B cell (primary cell): ENCODE measurements at regions not wholly inside any gene's neighbourhood (a gene's known extent, or its start where the extent isn't known, plus 50 kb on each side); places are given as distances from the start of the nearest gene placed in this dataset.
"Not testable (repeated sequence)": the region's sequence is repeated elsewhere in the genome, so short reads cannot be mapped to it uniquely, and the experiment has no call there.

Source experiments
- ATAC-seq: fragments of 200-7000 bp; cut with Tn5 transposase; one replicate; pipeline ENCODE4 v1.10.0; 2021; ENCODE audit warnings: low read depth, mild to moderate bottlenecking, moderate number of reproducible peaks, moderate library complexity
- CTCF ChIA-PET: fragments of 350-600 bp; sonication (Branson Sonifier 250); formaldehyde crosslinking; loops from one replicate; lab custom pipeline; 2021; ENCODE audit warnings: antibody characterized with exemption, inconsistent platforms; lab: Charles Lee
- POLR2A ChIA-PET: fragments of 350-600 bp; sonication (Branson Sonifier 250); formaldehyde crosslinking; loops from one replicate; lab custom pipeline; 2021; ENCODE audit warnings: antibody characterized with exemption; lab: Charles Lee
- DNase-seq: peaks from one replicate; pipeline ENCODE4 v3.0.0; 2013
- H2AFZ ChIP-seq: 2 replicates; pipeline ENCODE4 v1.6.1; 2012; ENCODE audit warnings: mild to moderate bottlenecking, low read depth, low read length; ENCODE audit not compliant: insufficient read depth, poor library complexity, severe bottlenecking
- H3K27ac ChIP-seq, 2 donors: 1 replicate in 1 of 2; 2 replicates in 1 of 2; pipeline ENCODE4 v1.5.1; 2012 to 2013; ENCODE audit warnings: low read length in 2 of 2, mild to moderate bottlenecking in 2 of 2, moderate library complexity in 1 of 2
- H3K27me3 ChIP-seq, 4 experiments: fragments of 200-600 bp in 1 of 4; sonication (generic) in 1 of 4; replicated peaks in 1 of 4; 1 replicate in 2 of 4; 2 replicates in 2 of 4; pipeline versions ENCODE4 v1.6.1 to v1.7.0; 2013 to 2016; ENCODE audit warnings: low read length in 3 of 4, mild to moderate bottlenecking in 2 of 4, mixed read lengths in 1 of 4, moderate library complexity in 1 of 4; ENCODE audit not compliant: insufficient read depth in 4 of 4, control insufficient read depth in 3 of 4; ENCODE audit errors: control extremely low read depth in 1 of 4
- H3K36me3 ChIP-seq, 2 experiments: replicated peaks in 1 of 2; 1 replicate in 1 of 2; 2 replicates in 1 of 2; pipeline versions ENCODE4 v1.6.1 to v1.7.1; 2013; ENCODE audit warnings: low read length in 1 of 2; ENCODE audit not compliant: insufficient read depth in 2 of 2, control insufficient read depth in 1 of 2; ENCODE audit errors: control extremely low read depth in 1 of 2, extremely low read depth in 1 of 2
- H3K4me1 ChIP-seq, 2 donors: fragments of 200-600 bp in 1 of 2; sonication (generic) in 1 of 2; 1 replicate in 1 of 2; 2 replicates in 1 of 2; pipeline versions ENCODE4 v1.5.1 to v1.6.1; 2013 to 2017; ENCODE audit warnings: low read length in 2 of 2; ENCODE audit not compliant: control insufficient read depth in 2 of 2, insufficient read depth in 2 of 2
- H3K4me2 ChIP-seq: replicated peaks from 2 replicates; pipeline ENCODE3; 2012; ENCODE audit warnings: mild to moderate bottlenecking, low read depth, low read length; ENCODE audit not compliant: poor library complexity, severe bottlenecking
- H3K4me3 ChIP-seq, 5 experiments: fragments of 200-600 bp in 1 of 5; sonication (generic) in 1 of 5; 1 replicate in 3 of 5; 2 replicates in 2 of 5; pipeline versions ENCODE4 v1.5.1 to v1.7.0; 2011 to 2016; ENCODE audit warnings: low read length in 4 of 5, mild to moderate bottlenecking in 4 of 5, low read depth in 2 of 5, control low read depth in 1 of 5, moderate library complexity in 1 of 5; ENCODE audit not compliant: insufficient read depth in 1 of 5; ENCODE audit errors: control extremely low read depth in 1 of 5, extremely low read depth in 1 of 5
- H3K79me2 ChIP-seq: fragments of 200-600 bp; sonication (generic); one replicate; pipeline ENCODE4 v1.6.0; 2016; ENCODE audit warnings: low read length; ENCODE audit not compliant: control insufficient read depth, insufficient read depth
- H3K9ac ChIP-seq: fragments of 200-600 bp; sonication (generic); 2 replicates; pipeline ENCODE4 v1.6.1; 2017; ENCODE audit warnings: mild to moderate bottlenecking, low read length, moderate library complexity
- H3K9me3 ChIP-seq, 3 donors: one replicate each; pipeline versions ENCODE4 v1.6.1 to v1.7.1; 2013; ENCODE audit warnings: low read length in 2 of 3; ENCODE audit not compliant: control insufficient read depth in 2 of 3, insufficient read depth in 1 of 3; ENCODE audit errors: control extremely low read depth in 1 of 3
- H4K20me1 ChIP-seq: 2 replicates; pipeline ENCODE4 v1.6.0; 2012; ENCODE audit warnings: mild to moderate bottlenecking, low read length; ENCODE audit not compliant: insufficient read depth, control insufficient read depth, poor library complexity, severe bottlenecking
- H3K27ac Mint-ChIP-seq: one replicate; pipeline ENCODE4 v1.8.0; 2021; ENCODE audit warnings: mixed read lengths
- H3K27me3 Mint-ChIP-seq: one replicate; pipeline ENCODE4 v1.8.0; 2021; ENCODE audit warnings: mixed read lengths
- H3K4me1 Mint-ChIP-seq: one replicate; pipeline ENCODE4 v1.8.0; 2021; ENCODE audit warnings: mixed read lengths
- H3K4me3 Mint-ChIP-seq: one replicate; pipeline ENCODE4 v1.8.0; 2021; ENCODE audit warnings: mixed read lengths
- H3K9me3 Mint-ChIP-seq: one replicate; pipeline ENCODE4 v1.8.0; 2022; ENCODE audit warnings: mixed read lengths; ENCODE audit not compliant: insufficient read depth
- CTCF ChIP-seq: fragments of 200-600 bp; IDR thresholded peaks from one replicate; pipeline ENCODE4 v1.8.0; 2022; ENCODE audit warnings: antibody characterized with exemption, mild to moderate bottlenecking
- EZH2 ChIP-seq: IDR thresholded peaks from 2 replicates; pipeline ENCODE4 v1.6.1; 2012; ENCODE audit warnings: borderline replicate concordance, low read depth, mild to moderate bottlenecking, moderate library complexity, low read length; ENCODE audit not compliant: insufficient read depth, poor library complexity, severe bottlenecking
- WGBS: methylation state at CpG from one replicate; pipeline ENCODE4 v1.1.5; 2013; ENCODE audit warnings: missing lambda C conversion rate; ENCODE audit not compliant: insufficient coverage; 5-methylcytosine and 5-hydroxymethylcytosine counted together
- intact Hi-C: fragments of 100-400 bp; cut with micrococcal nuclease; formaldehyde crosslinking; loops from one replicate; pipeline ENCODE4 v1.10.0; 2022

- H3K4me1 Mint-ChIP-seq, H3K9ac ChIP-seq, H3K4me1 ChIP-seq, H3K9me3 ChIP-seq, ATAC-seq, H3K27me3 Mint-ChIP-seq, H3K27me3 ChIP-seq, POLR2A ChIA-PET, H3K36me3 ChIP-seq, H3K27ac Mint-ChIP-seq, H3K4me3 ChIP-seq, H3K27ac ChIP-seq, H3K79me2 ChIP-seq, H3K4me2 ChIP-seq, H3K4me3 Mint-ChIP-seq, intact Hi-C loops, H3K9me3 Mint-ChIP-seq, DNase-seq, H4K20me1 ChIP-seq, CTCF ChIA-PET, H2AFZ ChIP-seq: not testable (repeated sequence)
- no CpG with 5 or more reads among the region's 3 CpGs for WGBS
Observed at GRCh38 chr20:11181129-11181528, 507.3 kb upstream of the JAG1 start.

DNA sequence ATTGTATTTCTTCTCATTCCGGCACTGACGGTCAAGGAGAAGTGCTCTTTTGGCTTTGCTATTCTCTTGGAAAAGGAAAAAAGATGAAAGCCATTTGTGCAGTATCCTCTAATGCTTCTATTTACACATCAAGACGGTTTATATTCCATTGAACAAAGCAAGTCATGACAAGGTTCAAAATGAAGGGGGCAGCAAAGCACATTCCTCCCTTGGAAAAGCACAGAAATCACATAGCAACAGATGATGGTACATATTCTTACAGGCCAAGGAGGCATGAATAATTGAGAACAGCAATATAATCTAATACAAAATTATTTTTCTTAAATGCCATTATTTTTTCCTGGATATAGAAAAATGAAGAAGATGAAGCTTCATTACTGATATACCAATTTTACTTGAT is 508.2 kb upstream of the JAG1 start:
- TF ChIP-seq CTCF (no peak), EZH2 (no peak)
- intact Hi-C loops: no loop called here
- ATAC-seq: no peak

More for the DNA sequence above, 508.2 kb upstream of the JAG1 start:
- Mint-ChIP-seq H3K9me3 (peaks cover 4% of the 10 kb centered on the region), H3K4me1 (no peaks in the 10 kb centered on the region), H3K27me3 (no peaks in the 10 kb centered on the region), H3K4me3 (no peak overlapping the region), H3K27ac (no peak overlapping the region)
- Histone ChIP-seq H3K4me1 (no peaks in the 10 kb centered on the region), H3K79me2 (no peaks in the 10 kb centered on the region), H3K36me3 (no peaks in the 10 kb centered on the region), H3K4me3 (no peak overlapping the region), H3K27ac (no peak overlapping the region), H2AFZ (no peak overlapping the region), H4K20me1 (no peaks in the 10 kb centered on the region), H3K9me3 (no peaks in the 10 kb centered on the region), H3K27me3 (no peaks in the 10 kb centered on the region), H3K4me2 (no peak overlapping the region), H3K9ac (no peak overlapping the region)
- ChIA-PET CTCF (no interaction called here), POLR2A (no interaction called here)
- no CpG with 5 or more reads among the region's 3 CpGs for WGBS
- no peak for DNase-seq
